Upper lobe of left lung (tissue), 6 donors: ENCODE measurements at regions not wholly inside any gene's neighbourhood (a gene's known extent, or its start where the extent isn't known, plus 50 kb on each side); places are given as distances from the start of the nearest gene placed in this dataset.
"Not testable (repeated sequence)": the region's sequence is repeated elsewhere in the genome, so short reads cannot be mapped to it uniquely, and the experiment has no call there.

Source experiments
- ATAC-seq, 2 donors: fragments of 200-7000 bp; cut with Tn5 transposase; one replicate each; pipeline ENCODE4 v1.9.1; 2022; ENCODE audit warnings: mild to moderate bottlenecking in 2 of 2, moderate library complexity in 2 of 2; ENCODE audit not compliant: low FRiP score in 2 of 2
- DNase-seq, 2 donors: peaks; one replicate each; pipeline ENCODE4 v3.0.0-alpha.2; 2019 to 2020
- H3K27ac ChIP-seq, 4 donors: fragments of 200-600 bp; sonication (generic); one replicate each; pipeline ENCODE4 v1.5.1; 2016 to 2019
- H3K27me3 ChIP-seq, 4 donors: fragments of 200-600 bp; sonication (generic); one replicate each; pipeline ENCODE4 v1.5.1; 2017 to 2019
- H3K36me3 ChIP-seq, 4 donors: fragments of 200-600 bp; sonication (generic); one replicate each; pipeline ENCODE4 v1.5.1; 2016 to 2019
- H3K4me1 ChIP-seq, 4 donors: fragments of 200-600 bp; sonication (generic); one replicate each; pipeline ENCODE4 v1.5.1; 2018 to 2019
- H3K4me3 ChIP-seq, 4 donors: fragments of 200-600 bp; sonication (generic); one replicate each; pipeline ENCODE4 v1.5.1; 2017 to 2019; ENCODE audit warnings: mild to moderate bottlenecking in 2 of 4, moderate library complexity in 1 of 4
- H3K9me3 ChIP-seq, 4 donors: fragments of 200-600 bp; sonication (generic); one replicate each; pipeline ENCODE4 v1.5.1; 2018 to 2019
- CTCF ChIP-seq, 6 experiments: fragments of 450-650 bp in 4 of 6; fragments of 200-600 bp in 2 of 6; sonication (generic) in 2 of 6; IDR thresholded peaks; one replicate each; pipeline ENCODE4 v1.5.1; 2016 to 2019; ENCODE audit warnings: antibody characterized with exemption in 6 of 6
- EP300 ChIP-seq, 4 donors: sonication (generic); formaldehyde crosslinking; IDR thresholded peaks; one replicate each; pipeline ENCODE4 v1.5.1; 2017; ENCODE audit warnings: antibody characterized with exemption in 4 of 4, control low read depth in 2 of 4
- POLR2A ChIP-seq, 4 donors: fragments of 450-650 bp; IDR thresholded peaks; one replicate each; pipeline ENCODE4 v1.5.1; 2016 to 2017; ENCODE audit warnings: antibody characterized with exemption in 4 of 4, mild to moderate bottlenecking in 2 of 4
- POLR2AphosphoS5 ChIP-seq, 2 donors: sonication (generic); formaldehyde crosslinking; IDR thresholded peaks; one replicate each; pipeline ENCODE4 v1.5.1; 2017; ENCODE audit warnings: antibody characterized with exemption in 2 of 2
- WGBS, 2 donors: methylation state at CpG; one replicate each; pipeline ENCODE4 v1.1.5; 2017 to 2018; 5-methylcytosine and 5-hydroxymethylcytosine counted together
- donor health status: DM: no; HTN: no; CAD: no; lungs with moderate emphysema.
- donor health status: DM: no; HTN: yes; CAD: no; lungs with severe emphysema.

- Histone ChIP-seq H3K9me3 (no peaks in the 10 kb centered on the region), H3K4me1 (no peaks in the 10 kb centered on the region), H3K4me3 (no peak overlapping the region), H3K36me3 (no peaks in the 10 kb centered on the region), H3K27me3 (no peaks in the 10 kb centered on the region), H3K27ac (no peak overlapping the region)
- no peak for DNase-seq
- ATAC-seq, result no peak
- TF ChIP-seq CTCF (IDR thresholded peaks at IDR 0.05), result no peak
- no peak for TF ChIP-seq EP300 (IDR thresholded peaks at IDR 0.05)
- TF ChIP-seq POLR2AphosphoS5 (IDR thresholded peaks at IDR 0.05), result no peak
- no peak for TF ChIP-seq POLR2A (IDR thresholded peaks at IDR 0.05)
Observed at GRCh38 chr7:121741896-121742295, 131.1 kb upstream of the PTPRZ1 start.

- Histone ChIP-seq H3K27ac (no peak overlapping the region), H3K36me3 (no peaks in the 10 kb centered on the region), H3K9me3 (no peaks in the 10 kb centered on the region), H3K27me3 (no peaks in the 10 kb centered on the region), H3K4me1 (no peaks in the 10 kb centered on the region), H3K4me3 (no peak overlapping the region)
- TF ChIP-seq EP300 (IDR thresholded peaks at IDR 0.05), result no peak
- TF ChIP-seq CTCF (IDR thresholded peaks at IDR 0.05), result no peak
- TF ChIP-seq POLR2AphosphoS5 (IDR thresholded peaks at IDR 0.05), result no peak
- TF ChIP-seq POLR2A (IDR thresholded peaks at IDR 0.05), result no peak
- WGBS, 2 donors, result 51 to 66% methylated on average over 3 of the region's 3 CpGs
- DNase-seq (no peak), ATAC-seq (no peak)
Observed at GRCh38 chr7:121739465-121739864, 133.5 kb upstream of the PTPRZ1 start.

- Histone ChIP-seq H3K36me3 (no peaks in the 10 kb centered on the region), H3K4me3 (no peak overlapping the region), H3K27me3 (no peaks in the 10 kb centered on the region), H3K27ac (no peak overlapping the region), H3K4me1 (no peaks in the 10 kb centered on the region), H3K9me3 (peaks cover 0 to 4% (median 0%) of the 10 kb centered on the region in 4 donors)
- TF ChIP-seq POLR2A (IDR thresholded peaks at IDR 0.05), result no peak
- TF ChIP-seq EP300 (IDR thresholded peaks at IDR 0.05), result no peak
- no peak for TF ChIP-seq CTCF (IDR thresholded peaks at IDR 0.05)
- TF ChIP-seq POLR2AphosphoS5 (IDR thresholded peaks at IDR 0.05), result no peak
- no peak for DNase-seq
- ATAC-seq, result no peak
Observed at GRCh38 chr7:121730869-121731268, 142.1 kb upstream of the PTPRZ1 start.

- Histone ChIP-seq H3K4me1 (no peaks in the 10 kb centered on the region), H3K4me3 (no peak overlapping the region), H3K27ac (no peak overlapping the region), H3K36me3 (no peaks in the 10 kb centered on the region), H3K27me3 (no peaks in the 10 kb centered on the region), H3K9me3 (no peaks in the 10 kb centered on the region)
- no peak for DNase-seq
- no peak for TF ChIP-seq EP300 (IDR thresholded peaks at IDR 0.05)
- TF ChIP-seq POLR2A (IDR thresholded peaks at IDR 0.05), result no peak
- no peak for TF ChIP-seq CTCF (IDR thresholded peaks at IDR 0.05)
- no peak for TF ChIP-seq POLR2AphosphoS5 (IDR thresholded peaks at IDR 0.05)
- no peak for ATAC-seq
- 30 to 38% methylated on average over 3 of the region's 3 CpGs for WGBS, 2 donors
Observed at GRCh38 chr7:121714559-121715303, 158.2 kb upstream of the PTPRZ1 start.

- not testable (repeated sequence) for DNase-seq
Observed at GRCh38 chr7:121712961-121713360, 160.0 kb upstream of the PTPRZ1 start.

More at GRCh38 chr7:121712961-121713360, 160.0 kb upstream of the PTPRZ1 start:
- not testable (repeated sequence) for H3K27me3 ChIP-seq, H3K36me3 ChIP-seq, H3K9me3 ChIP-seq, H3K4me1 ChIP-seq, H3K27ac ChIP-seq, ATAC-seq, H3K4me3 ChIP-seq
- 46 to 53% methylated on average over 5 of the region's 5 CpGs for WGBS, 2 donors
